ENCODE measurements at regions not wholly inside any gene's neighbourhood (a gene's known extent, or its start where the extent isn't known, plus 50 kb on each side); places are given as distances from the start of the nearest gene placed in this dataset.
A peak's percentile ranks its signal among the peaks of the same experiment; 100 is the strongest.
"Not testable (repeated sequence)": the region's sequence is repeated elsewhere in the genome, so short reads cannot be mapped to it uniquely, and the experiment has no call there.

DNA sequence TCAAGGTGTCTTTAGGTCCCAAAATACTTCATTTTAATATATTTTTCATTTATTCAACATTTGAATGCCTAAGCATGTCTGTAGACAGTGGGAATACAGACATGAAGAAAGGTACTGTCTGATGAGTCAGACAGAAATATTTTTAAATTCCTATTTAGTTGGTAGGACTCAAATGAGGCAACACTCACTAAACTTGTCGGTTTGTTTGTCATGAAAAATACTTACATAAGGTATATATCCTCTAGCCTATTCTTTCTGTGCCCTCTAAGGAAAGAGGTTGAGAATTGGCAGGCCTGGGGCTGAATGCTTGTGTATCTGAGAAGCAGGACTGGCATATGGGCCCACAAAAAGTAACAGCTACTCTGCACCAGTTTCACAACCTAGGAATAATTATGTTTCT lies 423.6 kb upstream of the MDFIC2 start:
- no peak for DNase-seq

- DNase-seq, result no peak
Observed at GRCh38 chr3:70734756-70735155, 422.3 kb upstream of the MDFIC2 start.

DNA sequence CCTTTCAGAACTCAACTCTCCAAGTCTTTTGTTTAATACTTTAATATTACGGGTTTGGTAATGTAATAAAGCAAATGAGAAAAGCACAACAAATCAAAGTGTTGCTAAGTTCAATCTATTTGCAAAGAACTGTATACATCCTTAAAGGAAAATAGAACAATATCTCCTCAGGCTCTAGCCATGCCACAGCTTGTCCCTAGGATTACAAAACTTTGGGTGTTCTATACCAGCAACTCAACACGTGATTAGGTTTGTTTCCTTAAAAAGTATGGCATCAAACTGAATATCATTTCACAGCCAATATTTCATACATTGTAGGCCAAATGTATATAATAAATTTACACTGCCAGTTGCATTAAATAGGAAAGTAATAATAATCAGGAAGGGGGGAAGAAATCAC lies 418.6 kb upstream of the MDFIC2 start:
- no peak for DNase-seq

GRCh38 chr3:70729845-70730244 lies 417.4 kb upstream of the MDFIC2 start:
- DNase-seq, result no peak

- no peak for DNase-seq
Observed at GRCh38 chr3:70728311-70728710, 415.9 kb upstream of the MDFIC2 start.

DNA sequence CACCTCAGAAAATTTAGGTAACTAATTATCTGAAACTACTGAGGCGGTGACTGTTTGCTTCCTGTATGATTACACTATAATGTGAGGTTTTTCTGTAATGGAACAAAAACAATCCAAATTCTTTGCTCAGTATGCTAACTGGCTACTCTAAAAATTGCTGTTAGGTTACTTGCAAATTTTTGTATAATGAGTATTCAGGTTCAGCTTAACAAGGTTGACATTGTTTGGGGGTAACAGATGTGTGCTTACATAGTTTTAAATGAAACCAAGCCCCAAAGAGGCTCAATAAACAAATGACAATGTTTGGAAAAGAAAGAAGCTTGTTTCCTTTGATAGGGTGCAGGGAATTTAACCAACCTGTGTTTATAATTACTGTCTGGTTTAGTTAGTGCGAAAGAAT lies 414.5 kb upstream of the MDFIC2 start:
- DNase-seq, result no peak

GRCh38 chr3:70726096-70726938 lies 413.9 kb upstream of the MDFIC2 start:
- no peak for DNase-seq

- no peak for DNase-seq
Observed at GRCh38 chr3:70722018-70722417, 409.6 kb upstream of the MDFIC2 start.

GRCh38 chr3:70716832-70717231 lies 404.4 kb upstream of the MDFIC2 start:
- DNase-seq, result peak; percentile 16

DNA sequence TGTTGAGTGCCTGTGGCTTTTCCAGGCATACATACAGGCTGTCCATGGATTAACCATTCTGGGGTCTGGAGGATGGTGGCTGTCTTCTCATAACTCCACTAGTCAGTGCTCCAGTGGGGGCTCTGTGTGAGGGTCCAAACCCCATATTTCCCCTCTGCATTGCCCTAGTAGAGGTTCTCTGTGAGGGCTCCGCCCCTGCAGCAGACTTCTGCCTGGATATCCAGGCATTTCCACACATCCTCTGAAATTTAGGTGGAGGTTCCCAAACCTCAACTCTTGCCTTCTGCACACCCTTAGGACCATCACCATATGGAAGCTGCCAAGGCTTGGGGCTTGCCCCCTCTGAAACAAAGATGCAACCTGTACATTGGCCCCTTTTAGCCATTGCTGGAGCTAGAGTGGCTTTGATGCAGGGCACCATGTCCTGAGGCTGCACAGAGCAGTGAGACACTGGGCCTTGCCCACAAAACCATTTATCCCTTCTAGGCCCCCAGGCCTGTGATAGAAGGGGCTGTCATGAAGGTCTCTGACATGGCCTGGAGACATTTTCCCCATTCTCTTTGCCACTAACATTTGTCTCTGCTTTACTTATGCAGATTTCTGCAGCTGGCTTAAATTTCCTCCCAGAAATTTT lies 400.1 kb upstream of the MDFIC2 start:
- DNase-seq, result no peak

GRCh38 chr3:70703305-70704102 lies 391.1 kb upstream of the MDFIC2 start:
- no peak for DNase-seq

DNA sequence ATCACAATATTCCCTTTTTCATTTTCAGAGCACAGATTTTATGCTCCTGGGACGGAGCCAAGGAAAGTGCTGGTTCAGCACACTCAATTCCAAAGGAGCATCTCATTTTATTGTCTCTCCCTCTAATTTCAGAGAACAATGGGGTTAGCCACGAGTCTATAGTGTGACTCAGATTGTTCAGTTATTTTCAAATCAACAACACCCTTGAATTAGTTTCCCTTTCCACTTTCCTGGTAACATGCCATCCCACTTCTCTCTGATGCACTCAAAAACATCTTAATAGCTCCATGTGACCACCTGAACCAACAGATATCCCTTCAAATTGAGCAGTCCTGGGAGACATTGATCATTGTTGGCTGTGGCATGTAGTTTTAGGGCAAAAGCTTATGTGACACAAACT lies 389.7 kb upstream of the MDFIC2 start:
- DNase-seq, result no peak

DNA sequence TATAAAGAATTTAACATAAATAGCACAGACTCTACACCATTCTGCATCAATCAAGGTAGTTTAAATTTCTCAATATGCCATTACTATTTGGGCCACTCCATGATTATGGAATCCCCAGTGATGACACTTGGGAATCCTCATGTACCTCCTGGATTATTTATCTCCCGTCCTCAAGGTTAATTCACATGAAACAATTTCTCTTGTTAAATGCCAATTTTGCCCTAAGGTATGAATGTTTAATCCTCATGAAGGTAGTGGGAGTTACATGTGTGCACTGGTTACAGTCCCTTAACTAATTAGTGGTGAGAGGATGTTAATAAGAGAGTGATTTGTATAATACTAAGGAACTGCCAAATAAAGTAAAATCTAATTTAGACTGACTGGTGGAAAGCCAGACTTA lies 372.3 kb upstream of the MDFIC2 start:
- DNase-seq, result no peak

DNA sequence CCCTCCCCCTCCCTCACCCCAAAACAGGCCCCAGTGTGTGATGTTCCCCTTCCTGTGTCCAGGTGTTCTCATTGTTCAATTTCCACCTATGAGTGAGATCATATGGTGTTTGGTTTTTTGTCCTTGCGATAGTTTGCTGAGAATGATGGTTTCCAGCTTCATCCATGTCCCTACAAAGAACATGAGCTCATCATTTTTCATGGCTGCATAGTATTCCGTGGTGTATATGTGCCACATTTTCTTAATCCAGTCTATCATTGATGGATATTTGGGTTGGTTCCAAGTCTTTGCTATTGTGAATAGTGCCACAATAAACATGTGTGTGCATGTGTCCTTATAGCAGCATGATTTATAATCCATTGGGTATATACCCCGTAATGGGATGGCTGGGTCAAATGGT lies 363.4 kb upstream of the MDFIC2 start:
- not testable (repeated sequence) for DNase-seq

- DNase-seq, result no peak
Observed at GRCh38 chr3:70658513-70659310, 346.3 kb upstream of the MDFIC2 start.

DNA sequence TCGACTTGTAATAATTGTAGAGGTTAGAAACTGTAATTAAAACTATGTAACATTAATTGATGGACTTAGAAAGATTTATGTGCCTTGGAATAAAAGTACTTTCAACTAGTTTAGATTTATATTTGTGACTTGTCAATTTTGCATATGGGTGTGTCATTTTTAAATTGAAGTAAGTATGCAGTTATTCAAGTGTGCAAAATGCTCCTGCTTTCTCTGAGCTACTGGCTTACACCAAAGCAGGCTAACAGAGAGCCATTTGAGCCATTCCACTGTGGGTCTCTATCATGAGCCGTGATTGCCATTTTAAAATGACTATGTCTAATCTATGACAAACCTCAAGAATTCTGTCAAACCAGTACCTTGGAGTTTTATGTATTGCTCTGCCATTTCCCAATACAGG lies 345.0 kb upstream of the MDFIC2 start:
- no peak for DNase-seq

- no peak for DNase-seq
Observed at GRCh38 chr3:70647823-70648222, 335.4 kb upstream of the MDFIC2 start.

DNA sequence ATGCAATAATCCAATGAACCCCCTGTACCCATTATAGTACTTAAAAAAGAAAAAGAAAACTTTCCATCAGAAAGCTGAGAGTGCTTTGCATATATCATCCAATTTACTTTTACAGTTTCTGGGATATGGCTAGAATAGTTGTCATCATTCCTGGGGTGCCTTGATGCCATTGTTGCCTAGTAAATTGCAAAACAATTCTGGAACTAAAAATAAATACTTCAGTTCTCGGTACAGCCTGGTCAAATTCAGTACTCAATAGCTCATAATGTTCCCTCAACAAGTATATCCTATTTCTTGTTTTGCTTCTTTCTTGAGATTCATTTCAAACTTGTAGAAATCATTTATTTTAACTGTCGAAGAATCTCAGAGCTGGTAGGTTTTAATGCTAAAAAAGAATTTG lies 334.7 kb upstream of the MDFIC2 start:
- no peak for DNase-seq

DNA sequence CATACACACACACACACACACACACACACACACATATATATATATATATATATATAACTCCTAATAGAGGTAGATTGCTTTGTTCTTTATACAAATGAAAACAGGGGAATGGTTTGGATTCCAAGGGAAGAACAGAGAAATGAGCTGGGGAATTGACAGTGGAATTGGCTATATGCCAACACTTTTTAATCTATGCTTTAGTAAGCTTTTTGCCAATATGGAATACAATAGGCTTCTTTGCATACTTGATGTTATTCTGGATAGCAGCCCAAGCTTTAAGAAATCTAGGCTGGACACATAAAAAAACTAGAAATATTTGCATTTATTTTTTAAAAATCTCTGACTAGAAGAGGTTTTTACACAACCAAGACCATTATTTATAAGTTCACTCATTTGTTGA lies 334.2 kb upstream of the MDFIC2 start:
- peak; percentile 8 for DNase-seq

DNA sequence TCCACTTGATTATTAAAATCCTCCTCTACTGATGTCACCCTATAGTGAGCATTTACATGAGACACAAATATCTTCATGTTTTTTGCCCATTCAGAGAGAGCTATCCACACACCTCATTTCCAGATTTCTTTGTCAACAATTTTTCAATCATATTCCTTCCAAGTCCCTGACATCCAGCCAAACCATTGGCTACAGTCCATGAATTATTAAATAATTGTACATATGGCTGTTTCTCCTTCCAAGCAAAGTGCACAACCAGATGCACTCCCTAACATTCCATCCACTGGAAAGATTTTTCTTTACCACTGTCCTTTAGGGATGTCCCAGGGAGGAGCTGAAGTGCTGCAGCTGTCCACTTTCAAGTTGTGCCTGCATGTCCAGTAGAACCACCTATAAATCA lies 328.0 kb upstream of the MDFIC2 start:
- DNase-seq, result no peak

DNA sequence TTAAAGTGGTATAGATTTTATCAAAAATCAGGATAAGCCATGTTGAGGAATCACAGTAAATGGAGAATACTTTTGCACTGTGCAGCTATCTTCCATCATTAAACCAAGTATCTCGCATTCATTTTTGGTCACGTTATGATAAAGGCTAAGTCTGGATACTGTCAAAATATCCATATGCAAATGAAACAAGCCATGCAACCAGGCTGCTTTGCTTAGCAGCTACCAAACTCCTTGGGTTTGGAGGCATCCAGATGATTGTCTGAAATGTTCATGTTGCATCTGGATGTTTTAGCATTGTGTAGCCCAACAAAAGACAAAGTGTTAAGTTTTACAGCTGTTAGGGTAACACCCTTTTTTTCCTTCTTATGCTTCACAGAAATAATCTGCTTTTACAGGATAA lies 322.9 kb upstream of the MDFIC2 start:
- no peak for DNase-seq

DNA sequence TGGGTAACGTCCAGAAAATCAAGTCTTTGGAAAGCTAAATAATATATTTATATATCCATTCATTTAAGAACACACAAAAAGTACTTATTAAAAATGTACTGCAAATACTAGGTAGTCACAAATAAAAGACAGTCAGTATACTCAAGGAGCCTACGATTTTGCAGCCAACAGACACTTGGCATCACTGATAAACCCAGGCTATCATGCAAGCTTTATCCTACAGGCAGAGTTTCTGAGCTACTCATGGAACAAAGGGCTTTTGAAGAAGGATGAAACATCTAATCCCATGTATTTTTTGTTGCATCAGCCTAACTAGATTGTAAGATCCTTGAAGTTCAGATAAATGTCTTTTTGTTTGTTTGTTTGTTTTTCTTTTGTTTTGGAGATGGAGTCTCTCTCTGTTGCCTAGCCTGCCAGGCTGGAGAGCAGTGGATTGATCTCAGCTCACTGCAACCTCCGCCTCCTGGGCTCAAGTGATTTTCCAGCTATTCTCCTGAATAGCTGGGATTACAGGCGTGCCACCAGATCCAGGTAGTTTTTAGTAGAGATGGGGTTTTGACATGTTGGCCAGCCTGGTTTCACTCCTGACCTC lies 319.4 kb upstream of the MDFIC2 start:
- no peak for DNase-seq

GRCh38 chr3:70621451-70621850 lies 309.0 kb upstream of the MDFIC2 start:
- no peak for DNase-seq

All from hematopoietic multipotent progenitor cell treated with erythropoietin and hydrocortisone succinate and interleukin-3 and kit ligand, for 6 days (in vitro differentiated cells).